Osteoblast (primary cell): ENCODE measurements at regions not wholly inside any gene's neighbourhood (a gene's known extent, or its start where the extent isn't known, plus 50 kb on each side); places are given as distances from the start of the nearest gene placed in this dataset.
"Not testable (repeated sequence)": the region's sequence is repeated elsewhere in the genome, so short reads cannot be mapped to it uniquely, and the experiment has no call there.

Source experiments
- DNase-seq: peaks from one replicate; pipeline ENCODE4 v3.0.0; 2011; ENCODE audit warnings: low spot score, mixed read lengths; ENCODE audit not compliant: insufficient read length; ENCODE audit errors: missing footprints
- H2AFZ ChIP-seq: 2 replicates; pipeline ENCODE4 v1.6.0; 2011; ENCODE audit warnings: mild to moderate bottlenecking, low read length
- H3K27ac ChIP-seq: 2 replicates; pipeline ENCODE4 v1.5.1; 2011; ENCODE audit warnings: mild to moderate bottlenecking, low read depth, low read length, moderate library complexity
- H3K27me3 ChIP-seq: 2 replicates; pipeline ENCODE4 v1.6.0; 2012; ENCODE audit warnings: mild to moderate bottlenecking, control low read depth, inconsistent platforms, low read length, moderate library complexity; ENCODE audit not compliant: insufficient read depth
- H3K36me3 ChIP-seq: 2 replicates; pipeline ENCODE4 v1.5.1; 2011; ENCODE audit warnings: mild to moderate bottlenecking, low read length, control low read depth, moderate library complexity; ENCODE audit not compliant: insufficient read depth
- H3K4me1 ChIP-seq: 2 replicates; pipeline ENCODE4 v1.5.1; 2011; ENCODE audit warnings: mild to moderate bottlenecking, low read length, control low read depth, moderate library complexity; ENCODE audit not compliant: insufficient read depth
- H3K4me2 ChIP-seq: 2 replicates; pipeline ENCODE4 v1.6.0; 2011; ENCODE audit warnings: mild to moderate bottlenecking, low read length; ENCODE audit not compliant: insufficient read depth
- H3K4me3 ChIP-seq: fragments of 200-600 bp; sonication (generic); 3 replicates; pipeline ENCODE4 v1.5.1; 2012; ENCODE audit warnings: mild to moderate bottlenecking, low read length, inconsistent platforms; ENCODE audit not compliant: insufficient read depth
- H3K79me2 ChIP-seq: 2 replicates; pipeline ENCODE4 v1.6.0; 2012; ENCODE audit warnings: mild to moderate bottlenecking, low read length, control low read depth, inconsistent platforms; ENCODE audit not compliant: insufficient read depth
- H3K9me3 ChIP-seq: 2 replicates; pipeline ENCODE4 v1.5.1; 2011; ENCODE audit warnings: low read depth, low read length, control low read depth
- H4K20me1 ChIP-seq: 2 replicates; pipeline ENCODE4 v1.6.0; 2012; ENCODE audit warnings: mild to moderate bottlenecking, low read length, control low read depth; ENCODE audit not compliant: insufficient read depth
- TF ChIP-seq, protein P1 (sequence below): IDR thresholded peaks from 2 replicates; pipeline ENCODE4 v1.5.1; 2011; ENCODE audit warnings: mild to moderate bottlenecking, low read depth, low read length, moderate library complexity; ENCODE audit errors: extremely low read depth

DNA sequence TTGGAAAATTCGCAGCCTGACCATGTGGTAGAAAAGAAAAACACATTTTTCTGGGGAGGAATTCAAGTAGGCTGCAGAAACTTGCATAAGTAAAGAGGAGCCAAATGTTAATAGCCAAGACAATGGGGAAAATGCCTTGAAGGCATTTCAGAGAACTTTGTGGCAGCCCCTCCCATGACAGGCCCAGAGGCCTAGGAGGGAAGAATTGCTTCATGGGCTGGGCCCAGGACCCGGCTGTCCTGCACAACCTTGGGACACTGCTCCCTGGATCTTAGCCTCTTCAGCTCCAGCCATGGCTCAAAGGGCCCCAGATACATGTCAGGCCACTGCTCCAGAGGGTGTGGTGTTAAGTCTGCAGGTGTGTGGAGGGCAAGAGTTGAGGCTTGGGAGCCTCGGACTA lies 158.6 kb downstream of the OSTF1 start:
- DNase-seq: no peak
- no peaks in the 10 kb centered on the region for H3K27me3 ChIP-seq

DNA sequence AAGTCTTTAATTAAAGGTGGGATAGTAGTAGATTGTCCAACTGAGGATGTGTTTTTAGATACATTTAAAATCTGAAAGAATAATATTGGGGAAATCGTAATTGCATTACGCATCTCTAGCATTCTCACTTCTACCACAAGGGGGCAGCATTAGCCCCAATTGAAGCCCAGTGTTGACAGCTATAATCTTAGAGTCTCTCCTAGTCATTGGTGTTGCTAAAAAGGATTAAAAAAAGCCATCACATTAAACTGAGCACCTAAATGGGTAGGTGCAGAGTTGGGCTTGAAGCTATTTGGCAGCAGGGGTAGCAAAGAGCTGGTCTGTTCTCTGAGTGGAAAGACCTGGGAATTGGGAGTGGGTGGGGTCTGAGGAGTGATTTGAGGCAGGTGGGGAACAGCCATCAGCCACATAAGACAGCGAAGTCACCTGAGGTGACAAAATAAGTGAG lies 177.2 kb downstream of the OSTF1 start:
- DNase-seq: peak; percentile 81
- no peaks in the 10 kb centered on the region for H3K27me3 ChIP-seq
- no peaks in the 10 kb centered on the region for H4K20me1 ChIP-seq
- TF ChIP-seq, protein P1, sequence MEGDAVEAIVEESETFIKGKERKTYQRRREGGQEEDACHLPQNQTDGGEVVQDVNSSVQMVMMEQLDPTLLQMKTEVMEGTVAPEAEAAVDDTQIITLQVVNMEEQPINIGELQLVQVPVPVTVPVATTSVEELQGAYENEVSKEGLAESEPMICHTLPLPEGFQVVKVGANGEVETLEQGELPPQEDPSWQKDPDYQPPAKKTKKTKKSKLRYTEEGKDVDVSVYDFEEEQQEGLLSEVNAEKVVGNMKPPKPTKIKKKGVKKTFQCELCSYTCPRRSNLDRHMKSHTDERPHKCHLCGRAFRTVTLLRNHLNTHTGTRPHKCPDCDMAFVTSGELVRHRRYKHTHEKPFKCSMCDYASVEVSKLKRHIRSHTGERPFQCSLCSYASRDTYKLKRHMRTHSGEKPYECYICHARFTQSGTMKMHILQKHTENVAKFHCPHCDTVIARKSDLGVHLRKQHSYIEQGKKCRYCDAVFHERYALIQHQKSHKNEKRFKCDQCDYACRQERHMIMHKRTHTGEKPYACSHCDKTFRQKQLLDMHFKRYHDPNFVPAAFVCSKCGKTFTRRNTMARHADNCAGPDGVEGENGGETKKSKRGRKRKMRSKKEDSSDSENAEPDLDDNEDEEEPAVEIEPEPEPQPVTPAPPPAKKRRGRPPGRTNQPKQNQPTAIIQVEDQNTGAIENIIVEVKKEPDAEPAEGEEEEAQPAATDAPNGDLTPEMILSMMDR: peak; percentile 90
- H3K36me3 ChIP-seq: no peaks in the 10 kb centered on the region
- no peak overlapping the region for H3K4me3 ChIP-seq
- H3K79me2 ChIP-seq: no peaks in the 10 kb centered on the region
- no peaks in the 10 kb centered on the region for H3K4me1 ChIP-seq
- no peak overlapping the region for H3K27ac ChIP-seq
- H2AFZ ChIP-seq: no peak overlapping the region
- H3K4me2 ChIP-seq: peak overlapping the region; percentile 21
- H3K9me3 ChIP-seq: no peaks in the 10 kb centered on the region

More for the DNA sequence above, 158.6 kb downstream of the OSTF1 start:
- no peaks in the 10 kb centered on the region for H3K9me3 ChIP-seq
- no peak overlapping the region for H3K4me2 ChIP-seq
- no peak overlapping the region for H3K4me3 ChIP-seq
- no peaks in the 10 kb centered on the region for H3K36me3 ChIP-seq
- H3K27ac ChIP-seq: no peak overlapping the region
- H2AFZ ChIP-seq: no peak overlapping the region
- TF ChIP-seq, protein P1: no peak
- no peaks in the 10 kb centered on the region for H3K79me2 ChIP-seq
- no peaks in the 10 kb centered on the region for H3K4me1 ChIP-seq
- no peaks in the 10 kb centered on the region for H4K20me1 ChIP-seq

DNA sequence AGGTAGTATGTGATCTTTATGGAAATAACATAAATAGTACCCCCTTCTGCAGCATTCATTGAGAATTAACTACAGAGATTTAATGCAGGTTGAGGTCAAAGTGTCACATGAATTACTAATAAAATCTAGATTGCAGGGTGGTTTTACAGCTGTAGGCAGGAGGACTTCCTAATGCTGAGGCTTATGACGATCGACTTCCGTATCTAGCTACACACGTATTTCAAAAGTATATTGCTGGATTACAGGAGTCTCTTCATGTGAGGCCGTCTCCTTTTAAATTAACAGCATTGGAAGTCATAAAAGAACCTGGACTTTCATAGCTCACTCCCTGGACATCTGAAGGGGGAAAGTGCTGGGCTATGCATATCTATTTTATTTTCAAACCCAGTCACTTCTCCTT lies 180.9 kb downstream of the OSTF1 start:
- H3K79me2 ChIP-seq: no peaks in the 10 kb centered on the region
- H2AFZ ChIP-seq: no peak overlapping the region
- H3K4me2 ChIP-seq: no peak overlapping the region
- H3K36me3 ChIP-seq: no peaks in the 10 kb centered on the region
- no peak overlapping the region for H3K27ac ChIP-seq
- H3K9me3 ChIP-seq: no peaks in the 10 kb centered on the region
- H3K4me3 ChIP-seq: no peak overlapping the region
- no peak for DNase-seq
- TF ChIP-seq, protein P1: no peak
- no peaks in the 10 kb centered on the region for H4K20me1 ChIP-seq
- no peaks in the 10 kb centered on the region for H3K4me1 ChIP-seq
- no peaks in the 10 kb centered on the region for H3K27me3 ChIP-seq

DNA sequence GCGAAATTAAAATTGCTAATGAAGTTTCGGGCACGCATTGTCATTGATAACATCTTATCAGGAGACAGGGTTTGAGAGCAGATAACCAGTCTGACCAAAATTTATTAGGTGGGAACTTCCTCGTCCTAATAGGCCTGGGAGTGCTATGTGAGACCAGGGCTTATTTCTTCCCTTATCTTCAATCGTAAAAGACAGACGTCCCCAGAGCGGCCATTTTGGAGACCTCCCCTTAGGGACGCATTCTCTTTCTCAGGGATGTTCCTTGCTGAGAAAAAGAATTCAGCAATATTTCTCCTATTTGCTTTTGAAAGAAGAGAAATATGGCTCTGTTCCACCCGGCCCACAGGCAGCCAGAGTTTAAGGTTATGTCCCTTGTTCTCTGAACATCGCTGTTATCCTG lies 184.7 kb downstream of the OSTF1 start:
- not testable (repeated sequence) for H3K27ac ChIP-seq, H2AFZ ChIP-seq, H3K4me1 ChIP-seq, H3K9me3 ChIP-seq, H4K20me1 ChIP-seq, DNase-seq, H3K79me2 ChIP-seq, H3K4me3 ChIP-seq, H3K27me3 ChIP-seq, H3K4me2 ChIP-seq, H3K36me3 ChIP-seq

DNA sequence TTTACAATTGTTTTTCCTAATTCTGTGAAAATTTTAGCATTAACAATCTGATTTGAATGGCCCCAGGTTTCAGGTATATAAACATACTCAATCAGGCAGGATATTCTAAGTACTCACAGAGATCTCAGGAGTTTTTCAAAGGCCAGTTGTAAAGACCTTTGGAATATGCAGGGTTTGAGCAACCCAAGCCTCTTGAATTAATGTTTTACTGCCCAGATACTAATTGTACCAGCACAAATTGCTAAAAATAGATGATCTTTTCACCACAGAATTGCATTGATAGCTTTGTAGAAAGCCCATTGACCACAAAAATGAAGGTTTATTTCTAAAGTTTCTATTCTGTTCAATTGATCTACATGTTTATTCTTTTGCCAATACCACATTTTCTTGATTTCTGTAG lies 186.5 kb downstream of the OSTF1 start:
- no peaks in the 10 kb centered on the region for H3K27me3 ChIP-seq
- no peaks in the 10 kb centered on the region for H3K4me1 ChIP-seq
- H3K4me3 ChIP-seq: no peak overlapping the region
- TF ChIP-seq, protein P1: no peak
- H3K36me3 ChIP-seq: no peaks in the 10 kb centered on the region
- no peaks in the 10 kb centered on the region for H4K20me1 ChIP-seq
- H3K9me3 ChIP-seq: no peaks in the 10 kb centered on the region
- no peak overlapping the region for H2AFZ ChIP-seq
- H3K27ac ChIP-seq: no peak overlapping the region
- DNase-seq: no peak
- no peak overlapping the region for H3K4me2 ChIP-seq
- no peaks in the 10 kb centered on the region for H3K79me2 ChIP-seq
